ENCODE measurements at regions not wholly inside any gene's neighbourhood (a gene's known extent, or its start where the extent isn't known, plus 50 kb on each side); places are given as distances from the start of the nearest gene placed in this dataset.
"Not testable (repeated sequence)": the region's sequence is repeated elsewhere in the genome, so short reads cannot be mapped to it uniquely, and the experiment has no call there.

DNA sequence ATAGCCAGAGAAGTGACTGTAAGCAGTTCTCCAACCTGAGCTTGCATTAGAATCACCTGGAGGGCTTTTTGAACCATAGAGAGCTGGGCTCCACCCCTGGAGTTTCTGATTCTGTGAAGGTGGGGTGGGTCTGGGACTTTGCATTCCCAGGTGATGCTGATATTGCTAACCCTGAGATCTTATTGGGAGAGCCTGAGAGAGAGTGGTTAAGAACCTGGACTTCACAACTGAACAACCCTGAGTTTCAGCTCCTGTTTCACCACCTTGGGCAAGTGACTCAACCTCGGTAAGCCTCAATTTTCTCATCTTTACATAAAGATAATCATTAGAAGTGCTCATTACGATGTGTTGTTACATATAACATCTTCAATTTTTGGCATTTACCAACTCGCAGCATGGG is 498.6 kb downstream of the EBF1 start:
- no peak for DNase-seq

DNA sequence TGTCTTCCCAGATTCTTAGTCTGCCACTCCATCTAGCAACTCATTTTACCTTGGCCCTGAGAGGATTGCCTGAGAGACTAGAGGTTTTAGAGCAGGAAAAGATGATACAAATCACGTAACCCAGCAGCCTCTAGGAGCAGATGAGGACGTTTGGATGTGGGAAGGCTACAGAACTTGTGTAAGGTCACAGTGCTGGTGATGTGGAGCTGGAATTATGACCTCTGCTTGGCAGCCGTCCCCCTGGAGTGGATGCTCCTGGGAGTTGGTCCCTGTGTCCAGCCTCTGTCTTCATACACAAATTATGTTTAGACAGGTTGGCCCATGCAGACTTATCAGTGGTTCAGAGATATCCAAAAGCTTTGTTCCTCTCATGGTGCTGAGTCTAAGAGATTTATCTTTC is 499.0 kb downstream of the EBF1 start:
- DNase-seq = no peak

DNA sequence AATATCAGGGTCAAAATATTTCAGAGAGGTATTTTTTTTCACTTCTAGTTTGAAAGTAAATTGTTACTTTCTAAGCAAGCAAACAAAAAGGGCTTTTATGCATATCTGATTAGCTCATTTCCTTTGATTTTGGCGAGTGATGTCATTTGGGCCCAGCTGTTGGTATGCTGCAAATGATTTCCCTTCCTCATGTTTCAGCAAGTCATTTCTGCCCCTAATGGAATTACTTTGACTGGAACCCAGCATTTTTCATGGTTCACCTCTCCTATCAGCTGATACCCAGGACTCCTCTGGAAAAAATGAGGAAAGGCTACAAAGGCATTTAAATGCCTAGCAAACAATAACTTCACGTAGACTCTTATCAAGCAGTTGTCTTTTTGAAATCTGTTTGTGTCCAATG is 500.6 kb downstream of the EBF1 start:
- DNase-seq = no peak

DNA sequence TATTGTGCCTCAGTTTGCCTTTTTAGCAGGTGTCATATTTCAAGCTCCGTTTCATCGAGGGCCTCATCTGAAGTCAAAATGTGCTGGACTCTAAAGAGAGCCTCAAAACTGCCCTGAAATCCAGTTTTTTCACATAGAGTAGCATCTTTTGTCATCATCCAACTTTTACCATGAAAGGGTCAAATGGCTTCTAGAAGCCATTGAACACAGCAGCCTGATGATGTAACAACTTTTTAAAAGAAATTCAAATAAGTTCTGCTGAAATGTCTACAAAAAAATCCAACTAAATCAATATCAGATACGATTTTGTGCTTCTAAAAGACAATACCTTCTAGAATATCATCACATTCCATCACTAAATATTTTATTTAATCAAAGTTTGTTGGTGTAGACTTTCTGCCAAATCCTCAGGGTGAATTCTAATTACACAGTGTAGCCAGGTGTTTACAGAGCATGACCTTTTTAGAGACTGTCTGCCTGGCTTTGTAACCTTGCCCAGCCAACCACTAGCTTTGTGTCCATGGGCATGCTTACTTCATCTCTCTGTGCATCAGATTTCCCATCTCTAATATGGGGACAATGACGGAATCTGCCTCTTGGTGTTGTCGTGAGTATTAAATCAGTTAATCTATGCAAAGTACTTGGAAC is 505.0 kb downstream of the EBF1 start:
- no peak for DNase-seq

DNA sequence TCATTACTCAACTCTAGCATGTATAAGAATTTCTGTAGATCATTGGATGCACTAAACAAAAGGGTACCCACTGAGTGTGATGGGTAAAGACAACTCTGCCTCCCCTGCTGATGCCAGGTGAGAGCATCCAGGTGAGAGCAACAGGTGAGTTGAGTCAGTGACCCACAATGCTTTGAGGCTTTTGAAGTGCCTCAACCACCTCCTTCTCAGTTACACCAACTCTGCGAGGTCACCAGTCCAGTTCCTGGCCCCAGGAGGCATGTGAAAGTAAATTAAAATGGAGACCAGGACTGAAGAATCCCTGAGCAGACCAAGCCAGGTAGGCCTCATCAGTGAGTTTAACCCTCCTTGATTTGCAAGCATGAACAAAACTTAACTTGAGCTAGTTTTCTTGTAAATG is 505.8 kb downstream of the EBF1 start:
- no peak for DNase-seq

DNA sequence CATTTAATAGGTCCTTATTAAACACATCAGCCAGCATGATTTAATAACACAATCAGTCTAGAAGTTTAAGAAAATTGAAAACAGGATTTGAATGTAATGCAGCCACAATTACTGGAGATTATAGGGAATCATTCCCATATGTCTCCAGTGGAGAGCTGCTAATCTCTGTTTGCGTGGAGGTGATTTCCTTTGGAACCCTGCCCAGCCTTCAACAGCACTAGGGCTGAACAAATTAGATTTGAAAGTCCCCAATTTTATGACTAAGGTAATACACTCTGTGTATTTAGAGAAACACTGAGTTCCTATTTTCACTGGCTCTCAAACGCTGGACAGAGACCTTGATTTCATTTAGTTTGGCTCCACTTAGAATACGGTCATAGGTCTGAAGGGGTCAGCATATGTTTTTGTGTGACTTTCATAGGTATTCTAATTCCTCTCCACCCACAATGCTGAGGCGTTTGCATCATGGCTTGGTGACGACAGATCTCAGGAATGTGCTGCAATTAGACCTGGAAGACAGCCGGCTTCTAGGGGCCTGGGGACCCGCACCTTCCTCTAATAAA is 508.3 kb downstream of the EBF1 start:
- no peak for DNase-seq

DNA sequence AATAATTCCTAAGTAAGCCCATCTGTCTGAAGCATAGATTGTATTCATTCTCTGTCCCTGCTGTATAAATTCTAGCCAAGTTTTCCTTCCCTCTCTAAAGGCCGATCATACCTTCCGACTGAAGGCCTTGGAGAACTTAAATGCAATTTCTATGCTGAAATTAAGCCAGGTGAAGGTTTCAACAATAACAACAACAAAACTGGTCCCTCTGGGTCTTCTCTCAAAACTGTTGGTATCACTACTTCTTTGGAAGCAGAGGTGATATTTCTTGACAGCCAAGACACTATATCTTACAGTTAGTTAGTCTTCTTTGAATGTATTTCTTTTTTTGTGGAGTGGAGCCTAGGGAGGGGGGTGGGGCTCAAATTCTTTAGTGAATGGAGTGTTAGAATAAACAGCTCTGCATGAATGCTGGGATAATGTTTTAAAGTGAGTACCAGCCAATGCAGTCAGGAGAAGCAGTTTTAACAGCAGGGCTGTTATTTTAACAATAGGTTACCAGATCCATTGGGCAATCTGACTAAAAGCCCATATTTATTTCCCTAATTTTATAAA is 508.9 kb downstream of the EBF1 start:
- DNase-seq = no peak

DNA sequence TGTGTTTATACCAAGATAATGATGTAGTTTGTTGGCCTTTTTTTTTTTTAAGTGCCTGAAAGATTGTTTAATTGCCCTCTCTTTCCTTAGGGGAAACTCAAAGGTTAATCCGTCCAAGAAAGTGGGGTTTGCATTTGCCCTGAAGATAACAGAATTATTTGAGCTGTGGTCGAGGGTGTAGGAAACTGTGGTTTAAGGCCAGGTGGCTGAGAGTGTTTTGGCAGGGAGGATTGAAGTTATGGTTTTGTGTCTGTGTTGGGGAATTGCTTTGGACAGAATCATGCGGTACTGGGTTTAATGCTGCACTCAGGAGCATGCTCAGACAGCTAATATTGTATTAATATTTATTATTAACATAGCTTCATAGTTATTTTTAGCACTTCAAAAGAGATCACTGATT is 509.8 kb downstream of the EBF1 start:
- DNase-seq = no peak

DNA sequence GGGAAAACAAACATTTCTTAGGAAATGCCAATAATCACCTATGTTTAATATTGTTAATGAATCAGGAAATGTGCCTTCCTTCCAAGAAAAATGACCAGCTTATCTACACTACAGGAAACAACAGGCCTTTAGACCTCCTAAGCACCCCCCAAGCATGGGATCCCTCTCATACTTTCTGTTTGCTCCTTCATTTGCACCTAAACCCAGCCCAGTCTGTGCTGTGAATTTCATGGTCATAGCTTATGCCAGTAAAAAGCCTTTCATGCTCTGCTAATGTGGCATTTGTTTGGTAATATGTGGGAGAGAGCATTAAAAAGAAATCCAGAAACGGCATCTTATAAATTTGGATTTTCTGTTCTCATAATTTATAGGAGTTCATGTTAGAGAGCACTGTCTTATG is 511.1 kb downstream of the EBF1 start:
- no peak for DNase-seq

DNA sequence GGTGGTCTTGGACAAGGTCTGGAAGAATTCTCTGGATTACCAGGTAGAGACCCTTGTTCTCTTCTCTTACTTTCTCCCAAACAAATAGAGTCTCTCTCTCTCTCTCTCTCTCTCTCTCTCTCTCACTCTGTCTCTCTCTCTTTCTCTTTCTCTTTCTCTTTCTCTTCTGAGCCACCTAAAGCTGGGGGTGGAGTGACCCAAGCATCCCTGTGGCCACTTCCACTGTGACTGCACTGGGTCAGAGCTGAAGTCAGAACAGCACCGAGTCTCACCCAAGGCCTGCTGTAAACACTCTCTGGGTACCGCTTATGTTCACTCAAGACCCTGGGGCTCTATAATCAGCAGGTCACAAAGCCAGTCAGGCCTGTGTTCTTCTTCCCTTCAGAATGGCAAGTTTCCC is 513.7 kb downstream of the EBF1 start:
- DNase-seq = no peak

DNA sequence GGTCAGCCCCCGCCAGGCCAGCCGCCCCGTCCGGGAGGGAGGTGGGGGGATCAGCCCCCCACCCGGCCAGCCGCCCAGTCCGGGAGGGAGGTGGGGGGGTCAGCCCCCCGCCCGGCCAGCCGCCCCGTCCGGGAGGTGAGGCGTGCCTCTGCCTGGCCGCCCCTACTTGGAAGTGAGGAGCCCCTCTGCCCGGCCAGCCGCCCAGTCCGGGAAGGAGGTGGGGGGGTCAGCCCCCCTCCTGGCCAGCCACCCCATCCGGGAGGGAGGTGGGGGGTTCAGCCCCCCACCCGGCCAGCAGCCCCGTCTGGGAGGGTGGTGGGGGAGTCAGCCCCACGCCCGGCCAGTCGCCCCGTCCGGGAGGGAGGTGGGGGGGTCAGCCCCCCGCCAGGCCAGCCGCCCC is 517.0 kb downstream of the EBF1 start:
- not testable (repeated sequence) for DNase-seq

DNA sequence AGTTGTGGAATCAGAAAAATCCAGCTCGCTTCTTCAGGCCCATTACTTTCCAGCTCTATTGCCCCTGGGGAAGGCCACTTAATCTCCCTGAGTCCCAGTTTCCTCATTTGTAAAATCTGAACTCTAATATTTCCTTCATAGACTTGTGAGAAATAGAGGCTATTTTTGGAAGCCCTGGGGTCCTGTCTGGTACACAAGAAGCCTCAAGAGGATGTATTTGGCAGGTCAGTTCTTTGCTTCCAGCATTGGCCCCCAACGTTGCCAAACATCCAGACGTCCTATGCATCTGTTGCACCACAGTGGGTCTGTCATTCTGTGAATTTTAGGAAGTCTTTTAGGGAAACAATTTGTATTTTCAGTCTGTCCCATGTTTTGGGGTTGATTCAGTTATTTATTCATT is 525.9 kb downstream of the EBF1 start:
- no peak for DNase-seq

DNA sequence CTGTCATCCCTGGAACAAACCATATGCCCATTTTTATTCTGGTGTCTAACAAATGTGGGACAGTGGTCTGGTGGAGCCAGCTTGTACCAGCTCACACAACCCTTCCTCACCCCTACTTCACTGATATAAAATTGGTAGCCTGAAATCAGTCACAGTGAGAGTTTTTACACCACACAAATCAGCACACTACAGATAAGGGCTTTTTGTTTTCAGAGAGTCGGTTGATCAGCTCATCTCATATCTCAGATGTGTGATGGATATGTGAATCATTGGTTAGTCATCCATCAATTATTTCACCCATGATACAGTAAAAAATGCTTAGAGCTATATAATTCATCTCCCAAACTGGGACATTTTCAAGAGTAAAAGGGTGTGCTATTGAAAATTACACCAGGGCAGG is 529.2 kb downstream of the EBF1 start:
- no peak for DNase-seq

DNA sequence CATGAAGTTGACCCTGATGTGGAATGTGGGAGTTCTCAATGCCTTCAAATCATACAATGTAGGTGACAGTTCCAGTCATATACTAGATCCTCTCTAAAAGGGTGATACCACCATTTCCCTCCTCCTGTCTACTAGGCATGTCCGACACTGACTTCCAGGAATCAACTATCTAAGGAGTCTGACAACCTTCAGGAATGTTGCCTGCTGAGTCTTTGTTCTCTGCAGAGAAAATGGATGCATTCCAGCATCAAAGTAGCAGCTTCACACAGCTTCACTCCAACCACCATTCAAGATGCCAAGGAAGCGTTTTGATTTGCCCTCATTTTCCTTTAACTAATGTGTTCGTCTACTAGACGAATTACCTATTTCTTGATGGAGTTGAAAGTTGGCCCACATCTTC is 530.2 kb downstream of the EBF1 start:
- DNase-seq = no peak

DNA sequence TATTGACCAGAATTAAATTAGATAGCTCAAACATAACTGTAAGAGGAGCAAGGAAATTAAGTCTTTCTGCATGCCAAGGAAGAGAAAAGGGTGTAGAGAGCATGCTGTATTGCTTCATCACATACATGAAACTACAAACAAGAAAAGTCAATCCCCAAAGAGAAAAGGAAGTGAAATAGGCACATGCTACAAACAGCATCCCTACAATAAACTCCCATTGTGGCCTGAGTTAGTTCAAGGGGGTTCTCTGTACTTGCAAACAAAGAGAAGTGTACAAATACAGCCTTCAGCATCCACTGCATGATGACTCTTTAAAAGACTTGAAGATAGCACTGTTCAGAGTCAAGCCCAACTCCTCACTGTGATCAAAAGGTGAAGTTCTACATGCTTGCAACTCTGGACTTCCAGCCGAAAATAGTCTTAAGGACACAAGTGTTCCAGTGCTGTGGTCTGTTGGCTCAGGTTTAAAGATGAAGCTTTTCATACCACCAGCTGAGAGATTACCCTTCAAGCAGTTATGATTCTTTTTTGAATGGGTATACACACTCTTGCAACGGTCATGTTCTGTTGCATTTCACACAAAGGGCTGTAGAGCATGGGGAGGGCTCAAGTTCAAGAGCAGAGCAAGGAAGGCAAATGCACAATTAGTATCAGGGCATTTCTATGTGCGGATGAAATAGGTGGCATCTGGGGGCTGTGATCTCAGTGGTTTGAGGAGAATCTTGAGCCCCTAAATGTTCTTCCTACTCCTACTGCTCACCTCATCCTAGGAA is 534.5 kb downstream of the EBF1 start:
- DNase-seq = no peak

DNA sequence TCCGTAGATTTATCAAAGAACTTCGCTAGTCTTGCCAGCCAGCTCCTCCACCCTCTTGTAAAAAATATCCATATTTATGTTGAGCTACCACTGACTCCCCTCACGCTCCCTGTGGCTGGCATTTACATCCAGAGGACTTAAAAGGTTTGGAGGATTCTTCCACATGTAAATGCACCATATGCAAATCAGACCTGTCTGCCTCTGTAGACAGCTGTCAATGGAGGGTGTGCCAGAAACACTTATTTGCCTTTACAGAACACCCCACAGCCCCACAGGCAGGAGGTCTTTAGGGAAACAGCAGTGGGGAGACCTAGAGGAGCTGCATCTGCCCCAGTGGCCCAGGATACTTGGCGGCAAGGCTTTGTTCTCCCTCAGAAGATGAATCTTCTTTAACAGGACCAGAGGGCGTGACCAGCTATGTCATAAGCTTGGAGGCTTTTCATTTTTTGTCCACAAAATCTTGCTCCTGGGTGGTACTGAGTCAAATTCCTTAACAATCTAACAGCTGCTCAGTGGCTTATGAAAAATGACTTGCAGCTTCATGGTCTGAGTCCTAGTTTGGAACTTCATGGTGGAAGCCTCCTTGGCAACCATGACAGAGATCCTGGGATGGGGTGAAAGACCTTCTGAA is 535.8 kb downstream of the EBF1 start:
- DNase-seq = no peak

DNA sequence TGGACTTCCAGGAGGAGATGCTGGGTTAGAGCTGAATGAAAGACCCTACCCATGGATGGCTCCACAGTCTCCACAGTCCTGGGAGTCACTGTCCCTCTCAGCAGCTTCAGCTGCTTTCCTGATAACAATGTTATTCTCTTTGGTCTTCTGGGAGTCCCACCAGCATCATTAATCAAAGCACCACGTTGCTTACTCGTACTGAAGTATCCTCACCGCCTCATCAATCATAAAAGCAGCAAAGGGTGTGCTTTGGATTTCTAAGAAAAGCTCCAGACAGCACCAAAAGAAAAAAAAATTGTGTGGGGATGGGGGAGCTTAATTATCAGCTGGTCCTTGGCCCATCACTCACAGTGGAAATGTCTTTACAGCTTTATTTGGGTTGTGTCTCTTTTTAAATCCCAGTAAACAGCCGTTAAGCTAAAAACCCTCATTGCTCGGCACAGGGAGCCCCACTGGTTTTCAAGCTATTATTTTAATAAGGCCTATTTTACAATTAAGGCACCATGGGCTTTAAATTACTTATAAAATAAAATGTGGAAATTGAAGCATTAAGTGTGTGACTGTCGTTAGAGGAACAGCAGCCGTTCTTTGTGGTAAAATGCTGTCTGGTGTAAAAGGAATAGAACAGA is 538.0 kb downstream of the EBF1 start:
- no peak for DNase-seq

DNA sequence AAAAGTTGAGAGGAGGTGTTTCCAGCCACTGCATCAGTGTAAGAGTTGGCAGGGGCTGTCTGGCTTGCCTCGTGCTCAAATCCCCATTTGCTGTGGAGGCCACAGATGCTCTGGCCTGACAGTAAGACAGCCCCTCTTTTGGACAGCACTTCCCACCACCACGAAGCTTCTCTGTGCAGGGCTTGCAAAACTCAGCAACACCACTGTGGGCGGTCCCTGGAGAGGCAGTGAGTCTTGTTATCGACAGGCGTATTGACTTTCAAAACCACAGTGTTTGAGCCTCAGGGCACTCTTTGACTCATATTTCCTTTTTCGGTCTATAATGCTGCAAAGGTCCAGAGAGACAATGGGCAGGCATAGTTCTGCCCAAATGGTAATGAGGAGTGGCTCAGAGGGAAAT is 539.5 kb downstream of the EBF1 start:
- no peak for DNase-seq

DNA sequence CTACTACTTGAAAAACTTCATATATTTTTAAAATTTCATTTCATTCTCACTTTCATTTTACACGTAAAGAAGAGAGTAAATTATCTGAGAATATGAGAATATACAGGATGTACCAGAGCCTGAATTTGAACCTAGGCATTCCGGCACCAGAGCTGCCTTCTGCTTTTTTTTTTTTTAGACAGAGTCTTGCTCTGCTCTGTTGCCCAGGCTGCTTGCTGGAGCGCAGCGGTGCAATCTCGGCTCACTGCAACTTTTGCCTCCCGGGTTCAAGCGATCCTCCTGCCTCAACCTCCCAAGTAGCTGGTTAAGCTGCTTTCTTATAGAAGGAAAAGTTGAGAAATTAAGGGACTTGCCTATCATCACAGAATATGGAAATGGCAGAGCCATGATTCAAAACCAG is 540.1 kb downstream of the EBF1 start:
- no peak for DNase-seq

DNA sequence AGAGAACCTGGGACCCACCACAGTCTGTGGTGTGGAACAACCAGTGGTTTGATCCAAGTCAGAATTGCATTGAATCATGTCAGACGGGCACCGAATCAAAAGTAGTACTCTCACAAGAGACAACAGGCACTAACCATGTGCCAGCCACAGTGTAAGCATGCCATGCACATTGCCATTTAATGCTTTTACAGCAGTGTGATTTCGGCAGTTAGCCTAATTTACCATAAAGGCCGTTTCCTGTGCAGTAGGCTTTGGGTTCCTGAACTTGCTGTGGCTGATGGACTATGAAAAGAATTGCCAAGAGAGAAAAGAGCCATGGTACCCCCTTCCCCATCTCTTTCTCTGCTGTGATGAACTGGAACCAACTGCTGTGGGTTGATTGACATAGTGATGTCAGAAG is 540.6 kb downstream of the EBF1 start:
- no peak for DNase-seq

DNA sequence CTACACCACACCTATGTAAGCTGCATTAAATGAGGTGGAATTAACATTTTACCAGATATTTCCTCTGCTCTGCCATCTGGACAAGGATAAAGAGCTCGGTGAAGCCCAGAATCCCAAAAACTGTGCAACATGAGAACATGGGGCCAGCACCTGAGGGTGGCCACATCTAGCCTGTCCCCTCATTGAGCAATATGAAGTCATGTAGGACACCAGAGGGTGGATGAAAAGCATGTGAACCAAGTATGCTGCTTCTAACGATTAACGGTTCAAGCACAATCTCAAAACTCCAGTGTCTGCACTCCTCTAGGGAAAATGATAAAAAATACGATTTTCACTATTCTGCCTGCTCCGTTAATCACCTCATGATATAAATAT is 545.8 kb downstream of the EBF1 start:
- DNase-seq = no peak

DNA sequence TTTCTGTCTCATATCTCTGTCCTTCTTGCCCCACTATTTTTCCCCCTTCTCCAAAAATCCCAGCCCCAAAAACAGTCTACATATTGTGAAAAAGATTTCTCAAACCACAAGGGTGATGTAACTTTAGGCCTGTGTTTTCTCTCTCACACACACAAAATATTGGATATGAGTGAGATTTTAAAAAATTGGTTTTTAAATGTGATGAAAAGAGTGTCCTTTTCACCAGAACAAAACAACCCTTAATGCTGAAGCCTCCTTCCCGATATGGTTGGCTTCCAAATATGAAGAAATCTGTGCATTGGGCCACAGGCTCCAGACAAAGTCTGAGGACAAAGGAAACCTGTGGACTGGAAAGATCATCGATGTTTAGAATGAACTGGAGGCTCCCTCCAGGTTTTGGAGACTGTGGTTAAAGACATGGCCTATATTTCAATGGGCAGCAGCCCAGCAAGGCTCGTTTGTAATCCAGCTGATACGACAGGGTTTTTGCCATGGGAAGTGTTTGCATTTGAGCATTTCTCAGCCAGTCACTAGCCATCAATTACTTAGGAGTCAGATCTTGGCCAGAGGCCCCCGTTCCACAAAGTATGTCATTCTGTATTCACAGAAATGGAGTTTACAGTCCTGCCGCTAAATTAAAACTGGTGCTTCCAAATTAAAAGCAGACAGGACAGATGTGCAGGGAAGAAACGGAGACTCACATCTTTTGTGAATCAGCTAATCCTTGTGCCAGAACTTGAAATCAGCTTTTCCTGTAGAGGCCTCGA is 546.3 kb downstream of the EBF1 start:
- DNase-seq = no peak

DNA sequence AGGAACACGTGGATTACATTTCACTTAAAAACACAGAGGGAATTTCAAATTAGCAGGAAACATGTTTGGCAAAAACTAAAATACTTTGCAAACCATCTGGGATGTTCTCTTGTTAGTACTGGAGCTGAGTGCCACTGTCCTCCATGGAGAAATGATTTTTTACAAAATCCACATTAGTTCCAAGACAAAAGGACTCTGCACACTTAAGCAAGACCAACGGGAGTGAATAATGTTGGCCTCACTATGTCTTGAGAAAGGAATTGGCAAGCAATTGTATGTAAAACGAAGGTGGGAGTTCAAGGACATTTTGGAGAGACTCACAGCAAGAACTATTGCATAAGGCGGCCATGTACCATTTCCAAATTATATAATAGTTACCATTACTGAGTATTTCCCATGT is 547.5 kb downstream of the EBF1 start:
- no peak for DNase-seq

Data from CD4-positive, alpha-beta T cell treated with Interferon gamma for 1 hour (primary cell).